Aorta (tissue), 5 donors: ENCODE measurements at regions not wholly inside any gene's neighbourhood (a gene's known extent, or its start where the extent isn't known, plus 50 kb on each side); places are given as distances from the start of the nearest gene placed in this dataset.

Experiments used
- ATAC-seq: fragments of 200-7000 bp; cut with Tn5 transposase; one replicate; pipeline ENCODE4 v1.9.1; 2022; ENCODE audit warnings: moderate library complexity; ENCODE audit not compliant: low FRiP score
- DNase-seq, 2 donors: peaks; one replicate each; pipeline ENCODE4 v3.0.0-alpha.2; 2020
- H3K27ac ChIP-seq, 2 donors: one replicate each; pipeline ENCODE4 v1.5.1; 2013; ENCODE audit warnings: low read length in 2 of 2, mild to moderate bottlenecking in 2 of 2, moderate library complexity in 2 of 2, control low read depth in 1 of 2, inconsistent platforms in 1 of 2, low read depth in 1 of 2
- H3K27me3 ChIP-seq, 2 donors: one replicate each; pipeline ENCODE4 v1.6.1; 2013; ENCODE audit warnings: control low read depth in 1 of 2, low read length in 1 of 2, mild to moderate bottlenecking in 1 of 2, moderate library complexity in 1 of 2; ENCODE audit not compliant: insufficient read depth in 2 of 2, control insufficient read depth in 1 of 2
- H3K36me3 ChIP-seq, 2 donors: one replicate each; pipeline ENCODE4 v1.6.1; 2013; ENCODE audit warnings: control low read depth in 1 of 2, low read length in 1 of 2, mild to moderate bottlenecking in 1 of 2; ENCODE audit not compliant: insufficient read depth in 2 of 2, control insufficient read depth in 1 of 2
- H3K4me1 ChIP-seq, 2 donors: one replicate each; pipeline ENCODE4 v1.6.1; 2013; ENCODE audit warnings: low read length in 2 of 2, control low read depth in 1 of 2, mild to moderate bottlenecking in 1 of 2, moderate library complexity in 1 of 2; ENCODE audit not compliant: insufficient read depth in 2 of 2, control insufficient read depth in 1 of 2
- H3K4me3 ChIP-seq, 2 donors: one replicate each; pipeline ENCODE4 v1.5.1; 2013; ENCODE audit warnings: low read length in 2 of 2, control low read depth in 1 of 2, mild to moderate bottlenecking in 1 of 2
- H3K9me3 ChIP-seq: one replicate; pipeline ENCODE4 v1.6.1; 2013; ENCODE audit warnings: mild to moderate bottlenecking, low read length; ENCODE audit not compliant: control insufficient read depth
- WGBS, 2 donors: extraction: QIAGEN DNeasy Blood & Tissue Kit; methylation state at CpG; one replicate each; pipeline ENCODE4 v1.1.7; 2013; 5-methylcytosine and 5-hydroxymethylcytosine counted together
- intact Hi-C, 2 donors: fragments of 100-400 bp; cut with DNase I; formaldehyde crosslinking; loops; one replicate each; pipeline versions ENCODE4 v1.14.2 to v1.15.0; 2022
- donor health status: healthy with polysubstance abuse.
- donor health status: Bipolar disorder and iron deficiency.
- donor health status: DM: no; HTN: no; CAD: no.
- donor health status: DM: no; HTN: no; CAD: no.
- donor health status: DM: yes; HTN: yes; CAD: no.

DNA sequence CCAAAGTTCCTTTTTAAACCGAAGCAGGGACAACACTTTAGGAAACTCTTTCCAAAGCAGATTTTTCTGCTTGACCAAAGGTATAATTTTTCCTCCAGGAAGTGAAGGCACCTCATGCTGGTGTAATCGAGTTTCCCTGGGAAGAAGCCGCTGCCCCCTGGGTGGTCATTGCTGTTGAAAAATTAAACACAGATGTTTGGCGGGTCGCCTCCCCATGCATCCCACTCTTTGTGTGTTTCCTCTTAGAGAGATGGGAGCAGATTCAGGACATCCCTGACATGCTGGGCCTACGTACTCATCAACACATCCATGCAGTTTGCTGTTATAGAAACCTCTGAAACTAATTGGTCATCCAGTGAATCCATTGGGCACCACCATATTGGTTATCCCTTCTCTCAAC, 179.2 kb upstream of the HCCS start:
- DNase-seq (no peak), ATAC-seq (no peak)
- WGBS, 2 donors = 68 to 78% methylated on average over 6 of the region's 6 CpGs
- Histone ChIP-seq H3K9me3 (no peaks in the 10 kb centered on the region), H3K36me3 (no peaks in the 10 kb centered on the region), H3K27me3 (no peaks in the 10 kb centered on the region), H3K27ac (no peak overlapping the region), H3K4me3 (no peak overlapping the region), H3K4me1 (no peaks in the 10 kb centered on the region)
- intact Hi-C loops = no loop called here

DNA sequence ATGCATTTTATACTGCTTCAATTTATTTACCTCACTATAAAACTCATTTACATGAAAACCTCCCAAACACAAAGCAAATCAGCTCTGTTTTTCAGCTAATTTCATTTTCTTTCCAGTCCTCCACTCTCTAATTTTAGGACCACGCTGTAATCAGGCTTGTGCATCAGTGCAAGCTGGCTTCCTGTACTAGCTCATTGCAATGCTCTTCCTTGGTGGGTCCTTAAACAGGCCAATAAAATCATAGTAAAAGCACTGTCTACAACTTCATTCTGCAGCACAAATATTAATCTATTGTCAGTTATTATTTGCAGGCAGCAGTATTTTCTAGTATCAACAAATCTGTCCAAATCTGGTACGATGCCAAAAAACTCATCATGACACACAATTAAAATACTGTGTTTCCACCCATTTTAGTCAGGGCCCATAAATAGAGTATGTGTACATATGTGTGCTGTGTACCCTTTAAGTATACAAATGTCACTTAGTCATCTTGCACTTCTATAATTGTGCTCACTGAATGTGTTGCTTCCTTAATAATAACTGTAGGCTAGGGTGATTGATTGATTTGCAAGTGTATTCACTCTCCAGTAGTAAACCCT, 178.2 kb upstream of the HCCS start:
- intact Hi-C loops = no loop called here
- Histone ChIP-seq H3K27me3 (no peaks in the 10 kb centered on the region), H3K27ac (no peak overlapping the region), H3K9me3 (no peaks in the 10 kb centered on the region), H3K4me3 (no peak overlapping the region), H3K4me1 (no peaks in the 10 kb centered on the region), H3K36me3 (no peaks in the 10 kb centered on the region)
- DNase-seq = no peak
- no peak for ATAC-seq
- WGBS, 2 donors = 64 to 68% methylated on average over 2 of the region's 2 CpGs

DNA sequence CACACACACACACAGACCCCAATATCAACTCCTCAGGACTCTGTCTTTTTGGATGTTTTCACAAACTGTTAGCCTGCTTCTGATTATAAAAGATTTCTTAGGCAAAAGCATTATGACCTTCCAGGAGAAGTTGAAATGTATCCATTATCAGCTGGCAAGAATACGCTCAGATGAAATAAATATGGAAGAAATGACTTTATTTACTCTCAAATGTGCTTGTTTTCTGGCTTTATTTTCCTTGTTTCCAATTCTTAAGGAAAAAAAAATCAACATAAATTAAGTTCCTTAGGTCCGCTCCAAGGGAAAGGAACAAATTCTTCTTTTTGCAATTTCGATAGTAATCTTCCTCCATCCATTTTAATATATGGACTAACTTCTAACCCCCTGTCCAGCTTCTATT, 175.6 kb upstream of the HCCS start:
- ATAC-seq = no peak
- no peaks in the 10 kb centered on the region for H3K9me3 ChIP-seq

DNA sequence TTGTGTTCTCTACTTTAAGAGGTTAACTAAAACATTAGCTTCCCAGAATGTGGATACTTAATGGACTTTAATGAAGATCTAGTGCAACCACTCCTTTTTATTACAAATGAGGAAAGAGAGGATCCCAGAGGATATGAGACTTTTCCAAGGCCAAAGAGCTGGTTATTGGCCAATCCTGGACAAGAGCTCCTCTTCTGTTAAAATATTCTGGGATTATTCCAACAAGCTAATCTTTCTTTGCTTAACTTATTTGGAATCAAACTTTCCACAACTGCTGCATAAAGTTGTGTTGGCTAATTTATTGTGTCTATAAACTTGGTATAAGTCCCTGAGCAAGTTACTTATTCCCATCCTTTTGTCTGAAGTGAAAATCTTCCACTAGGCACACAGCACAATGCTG, 174.2 kb upstream of the HCCS start:
- H3K36me3 ChIP-seq = no peaks in the 10 kb centered on the region
- ATAC-seq = no peak
- no peaks in the 10 kb centered on the region for H3K9me3 ChIP-seq
- H3K27ac ChIP-seq = no peak overlapping the region
- H3K4me1 ChIP-seq = no peaks in the 10 kb centered on the region
- no peak overlapping the region for H3K4me3 ChIP-seq
- no peak for DNase-seq
- intact Hi-C loops = no loop called here
- H3K27me3 ChIP-seq = no peaks in the 10 kb centered on the region

More for the DNA sequence above, 175.6 kb upstream of the HCCS start:
- no peaks in the 10 kb centered on the region for H3K4me1 ChIP-seq
- WGBS, 2 donors = 78 to 96% methylated on average over 3 of the region's 3 CpGs
- H3K27me3 ChIP-seq = no peaks in the 10 kb centered on the region
- intact Hi-C loops = no loop called here
- DNase-seq = no peak
- no peaks in the 10 kb centered on the region for H3K36me3 ChIP-seq
- no peak overlapping the region for H3K4me3 ChIP-seq
- H3K27ac ChIP-seq = no peak overlapping the region

DNA sequence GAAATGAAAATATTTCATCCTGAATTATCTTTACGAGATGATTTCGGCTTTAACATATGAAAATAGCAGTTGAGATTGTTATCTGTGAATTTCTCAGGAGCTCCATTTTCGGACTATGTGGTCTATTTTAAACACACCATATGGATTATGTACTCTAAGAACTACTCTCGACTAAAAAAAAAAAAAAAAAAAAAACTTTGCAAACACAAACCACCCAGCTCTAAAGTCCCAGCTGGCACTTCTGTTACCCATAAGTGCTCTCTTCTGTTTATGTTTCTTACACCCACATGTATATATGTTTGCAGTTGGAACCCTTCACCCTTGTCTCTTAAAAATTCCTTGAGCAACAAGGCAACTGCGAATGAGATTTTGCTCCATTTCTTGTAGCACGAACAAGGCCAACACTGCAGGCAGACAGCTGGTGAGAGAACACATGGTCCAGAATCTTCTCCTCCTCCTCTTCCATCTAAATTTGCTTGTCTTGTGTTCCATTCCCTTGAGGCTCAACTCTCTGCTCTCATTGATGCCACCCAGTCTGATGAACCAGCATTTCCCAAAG, 172.7 kb upstream of the HCCS start:
- WGBS, 2 donors = 74 to 85% methylated on average over 6 of the region's 6 CpGs
- no peak for ATAC-seq
- intact Hi-C loops = no loop called here

DNA sequence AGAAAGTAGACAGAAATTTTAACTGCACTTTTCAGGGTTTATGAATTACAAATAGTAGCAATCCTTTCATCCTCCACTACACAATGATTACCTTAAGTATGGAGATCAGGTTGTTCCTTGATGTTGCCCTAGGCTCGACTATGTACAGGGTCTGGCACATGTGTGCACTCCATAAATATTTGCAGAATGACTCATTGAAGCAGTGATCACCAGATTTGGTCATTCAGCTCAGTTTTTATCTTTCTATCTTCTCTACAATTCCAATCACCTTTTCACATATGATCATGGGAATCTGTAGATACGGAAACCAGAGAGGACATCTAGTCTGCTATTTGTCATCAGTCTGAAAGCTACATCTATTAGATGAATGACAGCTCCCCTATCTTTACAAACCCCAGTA, 171.7 kb upstream of the HCCS start:
- H3K4me1 ChIP-seq = no peaks in the 10 kb centered on the region
- no peaks in the 10 kb centered on the region for H3K27me3 ChIP-seq
- no peak overlapping the region for H3K4me3 ChIP-seq
- intact Hi-C loops = no loop called here
- no peaks in the 10 kb centered on the region for H3K9me3 ChIP-seq
- no peak overlapping the region for H3K27ac ChIP-seq
- no peak for DNase-seq
- WGBS, 2 donors = 30 to 42% methylated on average over 2 of the region's 2 CpGs
- no peaks in the 10 kb centered on the region for H3K36me3 ChIP-seq
- no peak for ATAC-seq

More for the DNA sequence above, 172.7 kb upstream of the HCCS start:
- Histone ChIP-seq H3K27ac (no peak overlapping the region), H3K36me3 (no peaks in the 10 kb centered on the region), H3K9me3 (no peaks in the 10 kb centered on the region), H3K27me3 (no peaks in the 10 kb centered on the region), H3K4me1 (no peaks in the 10 kb centered on the region), H3K4me3 (no peak overlapping the region)
- no peak for DNase-seq

DNA sequence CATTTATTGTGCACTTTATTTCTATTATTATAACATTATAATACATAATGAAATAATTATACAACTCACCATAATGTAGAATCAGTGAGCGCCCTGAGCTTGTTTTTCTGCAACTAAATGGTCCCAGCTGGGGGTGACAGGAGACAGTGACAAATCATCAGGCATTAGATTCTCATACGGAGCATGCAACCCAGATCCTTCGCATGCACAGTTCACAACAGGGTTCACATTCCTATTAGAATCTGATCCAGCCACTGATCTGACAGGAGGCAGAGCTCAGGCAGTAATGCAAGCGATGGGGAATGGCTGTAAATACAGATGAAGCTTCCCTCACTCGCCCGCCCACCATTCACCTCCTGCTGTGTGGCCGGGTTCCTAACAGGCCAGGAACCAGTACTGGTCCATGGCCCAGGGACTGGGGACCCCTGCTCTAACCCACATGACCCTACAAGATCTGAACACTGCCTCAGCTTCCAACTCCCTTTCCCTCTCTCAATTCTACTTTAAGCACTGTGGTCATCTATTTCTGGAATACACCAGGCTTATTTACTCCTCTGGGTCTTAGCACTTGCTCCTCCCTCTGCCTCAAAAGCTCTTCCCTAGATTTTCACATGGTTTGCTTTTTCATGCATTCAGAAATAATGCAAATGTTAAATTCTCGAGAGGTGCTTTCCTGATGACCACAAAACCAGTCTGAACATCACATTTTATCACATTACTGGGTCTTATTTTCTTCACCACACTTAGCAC, 166.8 kb upstream of the HCCS start:
- 71 to 91% methylated on average over 8 of the region's 8 CpGs for WGBS, 2 donors
- H3K27me3 ChIP-seq = no peaks in the 10 kb centered on the region
- H3K4me1 ChIP-seq = no peaks in the 10 kb centered on the region
- intact Hi-C loops = no loop called here
- H3K36me3 ChIP-seq = no peaks in the 10 kb centered on the region
- no peak overlapping the region for H3K4me3 ChIP-seq
- no peak overlapping the region for H3K27ac ChIP-seq
- DNase-seq (no peak), ATAC-seq (no peak)
- no peaks in the 10 kb centered on the region for H3K9me3 ChIP-seq

DNA sequence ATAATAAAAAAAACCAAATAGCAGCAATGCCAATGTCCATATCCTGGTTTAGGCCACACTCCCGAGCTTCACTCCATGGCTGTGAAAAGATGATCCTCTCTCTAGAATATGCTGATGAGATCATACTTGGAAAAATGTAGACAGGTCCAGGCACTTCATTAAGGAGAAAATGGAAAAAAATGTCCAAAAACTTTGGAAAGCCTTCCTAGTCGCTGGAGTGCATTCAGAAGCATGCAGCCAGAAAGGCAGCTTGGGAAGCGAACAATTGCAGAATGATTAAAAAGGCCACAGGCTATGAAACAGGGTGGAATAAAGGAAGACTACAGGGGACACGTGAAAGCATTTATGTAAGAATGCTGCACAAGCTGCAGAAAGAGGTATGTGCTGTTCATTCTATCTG, 165.6 kb upstream of the HCCS start:
- intact Hi-C loops = no loop called here
- ATAC-seq = no peak
- no peak overlapping the region for H3K27ac ChIP-seq
- DNase-seq = no peak
- WGBS, 2 donors = 10 to 28% methylated on average over 4 of the region's 4 CpGs
- no peaks in the 10 kb centered on the region for H3K27me3 ChIP-seq
- H3K36me3 ChIP-seq = no peaks in the 10 kb centered on the region
- H3K4me1 ChIP-seq = no peaks in the 10 kb centered on the region
- H3K9me3 ChIP-seq = no peaks in the 10 kb centered on the region
- no peak overlapping the region for H3K4me3 ChIP-seq

DNA sequence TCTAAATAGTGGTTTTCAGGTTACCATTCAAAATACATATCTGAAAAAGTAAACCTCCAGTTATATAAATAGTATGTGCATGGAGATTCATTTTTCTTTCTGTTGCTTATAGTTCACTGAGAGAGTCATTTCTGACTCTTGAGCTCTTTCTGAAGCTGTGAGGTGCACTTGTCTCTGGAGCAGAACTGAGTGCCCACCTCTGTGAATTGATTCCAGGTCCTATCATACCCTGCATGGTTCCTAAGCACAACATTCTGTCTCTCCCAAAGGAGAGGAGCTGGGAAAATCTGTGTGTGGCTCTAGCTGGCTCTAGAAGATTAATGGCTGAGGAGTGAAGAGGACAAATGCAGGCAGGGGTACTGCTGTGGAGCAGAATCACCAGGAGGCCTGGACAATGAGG, 161.6 kb upstream of the HCCS start:
- H3K36me3 ChIP-seq = no peaks in the 10 kb centered on the region
- ATAC-seq = no peak
- no peaks in the 10 kb centered on the region for H3K9me3 ChIP-seq
- no peaks in the 10 kb centered on the region for H3K27me3 ChIP-seq
- no peak overlapping the region for H3K27ac ChIP-seq
- H3K4me1 ChIP-seq = no peaks in the 10 kb centered on the region
- intact Hi-C loops = no loop called here
- DNase-seq = no peak
- H3K4me3 ChIP-seq = no peak overlapping the region
